ENCODE measurements at regions not wholly inside any gene's neighbourhood (a gene's known extent, or its start where the extent isn't known, plus 50 kb on each side); places are given as distances from the start of the nearest gene placed in this dataset.
A peak's percentile ranks its signal among the peaks of the same experiment; 100 is the strongest.

GRCh38 chr15:45743426-45744235, 108.8 kb downstream of the SQOR start:
- no peak for DNase-seq

- DNase-seq: no peak
These were observed 109.4 kb downstream of the SQOR start for GRCh38 chr15:45744236-45744589.

GRCh38 chr15:45747426-45747825, 112.6 kb downstream of the SQOR start:
- DNase-seq: no peak

- DNase-seq: no peak
These were observed 116.8 kb downstream of the SQOR start for GRCh38 chr15:45751629-45752028.

GRCh38 chr15:45759936-45760335, 125.1 kb downstream of the SQOR start:
- no peak for DNase-seq

- DNase-seq: no peak
These were observed 127.9 kb downstream of the SQOR start for GRCh38 chr15:45762726-45763125.

GRCh38 chr15:45763170-45763869, 128.5 kb downstream of the SQOR start:
- DNase-seq: no peak

- no peak for DNase-seq
These were observed 138.3 kb downstream of the SQOR start for GRCh38 chr15:45773149-45773548.

- DNase-seq: no peak
These were observed 141.9 kb downstream of the SQOR start for GRCh38 chr15:45776772-45777171.

GRCh38 chr15:45777781-45778180, 143.0 kb downstream of the SQOR start:
- no peak for DNase-seq

GRCh38 chr15:45780352-45780751, 145.5 kb downstream of the SQOR start:
- DNase-seq: no peak

- no peak for DNase-seq
These were observed 149.8 kb downstream of the SQOR start for GRCh38 chr15:45784656-45785055.

GRCh38 chr15:45785897-45786296, 151.1 kb downstream of the SQOR start:
- no peak for DNase-seq

GRCh38 chr15:45790325-45790943, 155.6 kb downstream of the SQOR start:
- DNase-seq: no peak

GRCh38 chr15:45794304-45794703, 159.5 kb downstream of the SQOR start:
- DNase-seq: no peak

GRCh38 chr15:45794712-45795439, 160.0 kb downstream of the SQOR start:
- DNase-seq: no peak

GRCh38 chr15:45795440-45796069, 160.7 kb downstream of the SQOR start:
- peak; percentile 10 for DNase-seq

- DNase-seq: no peak
These were observed 161.6 kb downstream of the SQOR start for GRCh38 chr15:45796433-45796832.

GRCh38 chr15:45799508-45799907, 164.7 kb downstream of the SQOR start:
- DNase-seq: no peak

GRCh38 chr15:45801543-45801942, 166.7 kb downstream of the SQOR start:
- DNase-seq: no peak

- no peak for DNase-seq
These were observed 167.3 kb downstream of the SQOR start for GRCh38 chr15:45802140-45802539.

- no peak for DNase-seq
These were observed 169.2 kb downstream of the SQOR start for GRCh38 chr15:45804028-45804427.

GRCh38 chr15:45810201-45810600, 175.4 kb downstream of the SQOR start:
- DNase-seq: no peak

Measured in GDM1 (cell line).